ENCODE measurements at regions not wholly inside any gene's neighbourhood (a gene's known extent, or its start where the extent isn't known, plus 50 kb on each side); places are given as distances from the start of the nearest gene placed in this dataset.

- ATAC-seq (no peak), DNase-seq (ENCODE audit: low spot score) (no peak)
- ChIA-PET POLR2A (no interaction called here), CTCF (interaction anchor here (0.8 to 1.0 kb wide), 2 partner anchors 7 to 280 kb away, joined by 3 read pairs; no protein-coding TSS in a partner anchor)
- TF ChIP-seq NFYB (CRISPR knock-in tag; conservative IDR thresholded peaks at IDR 0.05; ENCODE audit: low read depth) (no peak), ZNF219 (CRISPR knock-in tag; IDR thresholded peaks at IDR 0.05; ENCODE audit: borderline replicate concordance) (no peak), ZNF396 (CRISPR knock-in tag; IDR thresholded peaks at IDR 0.05; ENCODE audit: borderline replicate concordance) (no peak), ATF1 (CRISPR knock-in tag; IDR thresholded peaks at IDR 0.05) (no peak), SP1 (CRISPR knock-in tag; conservative IDR thresholded peaks at IDR 0.05) (no peak), FOXJ3 (CRISPR knock-in tag; IDR thresholded peaks at IDR 0.05; ENCODE audit: borderline replicate concordance) (no peak), ZNF263 (CRISPR knock-in tag; IDR thresholded peaks at IDR 0.05; ENCODE audit: low read depth) (no peak), ZNF416 (CRISPR knock-in tag; IDR thresholded peaks at IDR 0.05) (no peak), ZSCAN18 (CRISPR knock-in tag; IDR thresholded peaks at IDR 0.05) (no peak), ZMAT4 (CRISPR knock-in tag; IDR thresholded peaks at IDR 0.05) (no peak), RELA (CRISPR knock-in tag; IDR thresholded peaks at IDR 0.05; ENCODE audit: borderline replicate concordance) (no peak), ZNF423 (CRISPR knock-in tag; IDR thresholded peaks at IDR 0.05) (no peak), ESRRA (CRISPR knock-in tag; IDR thresholded peaks at IDR 0.05; ENCODE audit: borderline replicate concordance) (no peak), ZNF121 (CRISPR knock-in tag; IDR thresholded peaks at IDR 0.05) (no peak)
- TF ChIP-seq, protein P1, sequence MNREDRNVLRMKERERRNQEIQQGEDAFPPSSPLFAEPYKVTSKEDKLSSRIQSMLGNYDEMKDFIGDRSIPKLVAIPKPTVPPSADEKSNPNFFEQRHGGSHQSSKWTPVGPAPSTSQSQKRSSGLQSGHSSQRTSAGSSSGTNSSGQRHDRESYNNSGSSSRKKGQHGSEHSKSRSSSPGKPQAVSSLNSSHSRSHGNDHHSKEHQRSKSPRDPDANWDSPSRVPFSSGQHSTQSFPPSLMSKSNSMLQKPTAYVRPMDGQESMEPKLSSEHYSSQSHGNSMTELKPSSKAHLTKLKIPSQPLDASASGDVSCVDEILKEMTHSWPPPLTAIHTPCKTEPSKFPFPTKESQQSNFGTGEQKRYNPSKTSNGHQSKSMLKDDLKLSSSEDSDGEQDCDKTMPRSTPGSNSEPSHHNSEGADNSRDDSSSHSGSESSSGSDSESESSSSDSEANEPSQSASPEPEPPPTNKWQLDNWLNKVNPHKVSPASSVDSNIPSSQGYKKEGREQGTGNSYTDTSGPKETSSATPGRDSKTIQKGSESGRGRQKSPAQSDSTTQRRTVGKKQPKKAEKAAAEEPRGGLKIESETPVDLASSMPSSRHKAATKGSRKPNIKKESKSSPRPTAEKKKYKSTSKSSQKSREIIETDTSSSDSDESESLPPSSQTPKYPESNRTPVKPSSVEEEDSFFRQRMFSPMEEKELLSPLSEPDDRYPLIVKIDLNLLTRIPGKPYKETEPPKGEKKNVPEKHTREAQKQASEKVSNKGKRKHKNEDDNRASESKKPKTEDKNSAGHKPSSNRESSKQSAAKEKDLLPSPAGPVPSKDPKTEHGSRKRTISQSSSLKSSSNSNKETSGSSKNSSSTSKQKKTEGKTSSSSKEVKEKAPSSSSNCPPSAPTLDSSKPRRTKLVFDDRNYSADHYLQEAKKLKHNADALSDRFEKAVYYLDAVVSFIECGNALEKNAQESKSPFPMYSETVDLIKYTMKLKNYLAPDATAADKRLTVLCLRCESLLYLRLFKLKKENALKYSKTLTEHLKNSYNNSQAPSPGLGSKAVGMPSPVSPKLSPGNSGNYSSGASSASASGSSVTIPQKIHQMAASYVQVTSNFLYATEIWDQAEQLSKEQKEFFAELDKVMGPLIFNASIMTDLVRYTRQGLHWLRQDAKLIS (CRISPR knock-in tag; IDR thresholded peaks at IDR 0.05; ENCODE audit: borderline replicate concordance) = no peak
- TF ChIP-seq, protein P2, sequence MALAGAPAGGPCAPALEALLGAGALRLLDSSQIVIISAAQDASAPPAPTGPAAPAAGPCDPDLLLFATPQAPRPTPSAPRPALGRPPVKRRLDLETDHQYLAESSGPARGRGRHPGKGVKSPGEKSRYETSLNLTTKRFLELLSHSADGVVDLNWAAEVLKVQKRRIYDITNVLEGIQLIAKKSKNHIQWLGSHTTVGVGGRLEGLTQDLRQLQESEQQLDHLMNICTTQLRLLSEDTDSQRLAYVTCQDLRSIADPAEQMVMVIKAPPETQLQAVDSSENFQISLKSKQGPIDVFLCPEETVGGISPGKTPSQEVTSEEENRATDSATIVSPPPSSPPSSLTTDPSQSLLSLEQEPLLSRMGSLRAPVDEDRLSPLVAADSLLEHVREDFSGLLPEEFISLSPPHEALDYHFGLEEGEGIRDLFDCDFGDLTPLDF (CRISPR knock-in tag; IDR thresholded peaks at IDR 0.05) = no peak
- Mint-ChIP-seq H3K27ac (no peak overlapping the region), H3K4me1 (peaks cover 8% of the 10 kb centered on the region; the same call in 1 of the 2 replicates), H3K27me3 (ENCODE audit: low read depth) (no peaks in the 10 kb centered on the region; the same call in 1 of the 2 replicates), H3K9me3 (no peaks in the 10 kb centered on the region), H3K36me3 (no peaks in the 10 kb centered on the region), H3K4me3 (no peak overlapping the region)
Observed at GRCh38 chr11:69381681-69382130, 87.8 kb downstream of the MYEOV start.

- ChIA-PET CTCF (interaction anchor here (0.8 to 1.0 kb wide), 2 partner anchors 8 to 281 kb away, joined by 3 read pairs; no protein-coding TSS in a partner anchor), POLR2A (no interaction called here)
- DNase-seq (ENCODE audit: low spot score) (peak; percentile 42), ATAC-seq (peak; percentile 52)
- peak; percentile 94 for TF ChIP-seq NFYB (CRISPR knock-in tag; conservative IDR thresholded peaks at IDR 0.05; ENCODE audit: low read depth)
- TF ChIP-seq SMAD3 (CRISPR knock-in tag; IDR thresholded peaks at IDR 0.05; ENCODE audit: borderline replicate concordance) = no peak
- peak; percentile 90 for TF ChIP-seq USF1 (CRISPR knock-in tag; IDR thresholded peaks at IDR 0.05)
- TF ChIP-seq USF2 (CRISPR knock-in tag; IDR thresholded peaks at IDR 0.05) = peak; percentile 92
- TF ChIP-seq ZBTB21 (CRISPR knock-in tag; IDR thresholded peaks at IDR 0.05; ENCODE audit: borderline replicate concordance) = no peak
- no peak for TF ChIP-seq ATF2 (CRISPR knock-in tag; IDR thresholded peaks at IDR 0.05; ENCODE audit: borderline replicate concordance, low read depth)
- Mint-ChIP-seq H3K4me3 (no peak overlapping the region), H3K4me1 (peaks cover 8% of the 10 kb centered on the region; the same call in 1 of the 2 replicates), H3K27ac (no peak overlapping the region), H3K9me3 (peaks cover 6% of the 10 kb centered on the region), H3K27me3 (ENCODE audit: low read depth) (peaks cover 3% of the 10 kb centered on the region), H3K36me3 (peaks cover 3% of the 10 kb centered on the region; the same call in 1 of the 2 replicates)
Observed at GRCh38 chr11:69382131-69383128, 88.5 kb downstream of the MYEOV start.
